Transverse colon (tissue), 4 donors: ENCODE measurements at regions not wholly inside any gene's neighbourhood (a gene's known extent, or its start where the extent isn't known, plus 50 kb on each side); places are given as distances from the start of the nearest gene placed in this dataset.

Experiments used
- CTCF ChIP-seq, 5 experiments: fragments of 200-600 bp in 3 of 5; fragments of 450-650 bp in 2 of 5; sonication (generic) in 3 of 5; IDR thresholded peaks; 1 replicate in 2 of 5; 2 replicates in 3 of 5; pipeline ENCODE4 v1.5.1; 2016 to 2017; ENCODE audit warnings: antibody characterized with exemption in 5 of 5, inconsistent platforms in 3 of 5, mild to moderate bottlenecking in 2 of 5, moderate library complexity in 1 of 5
- POLR2A ChIP-seq: fragments of 450-650 bp; IDR thresholded peaks from one replicate; pipeline ENCODE4 v1.6.1; 2016; ENCODE audit warnings: antibody characterized with exemption, mild to moderate bottlenecking, moderate library complexity
- POLR2AphosphoS5 ChIP-seq, 3 donors: sonication (generic); formaldehyde crosslinking; IDR thresholded peaks; one replicate each; pipeline ENCODE4 v1.6.1; 2016; ENCODE audit warnings: antibody characterized with exemption in 3 of 3

- TF ChIP-seq CTCF (IDR thresholded peaks at IDR 0.05) (no peak), POLR2AphosphoS5 (IDR thresholded peaks at IDR 0.05) (no peak), POLR2A (no peak)
Observed at GRCh38 chr6:168765752-168766151, 324.8 kb downstream of the SMOC2 start.
